Suppressor macrophage treated with lipopolysaccharide for 1 hour (primary cell): ENCODE measurements at regions not wholly inside any gene's neighbourhood (a gene's known extent, or its start where the extent isn't known, plus 50 kb on each side); places are given as distances from the start of the nearest gene placed in this dataset.

Experiments
- DNase-seq, 3 donors: peaks; one replicate each; pipeline ENCODE4 v3.0.0-alpha.2; 2020 to 2022

- DNase-seq: no peak
These were observed 129.0 kb downstream of the RFLNA start for GRCh38 chr12:124423761-124424515.

- DNase-seq: no peak
These were observed 128.0 kb downstream of the RFLNA start for GRCh38 chr12:124422570-124423523.

GRCh38 chr12:124422142-124422569 lies 127.3 kb downstream of the RFLNA start:
- DNase-seq: no peak

GRCh38 chr12:124420996-124421674 lies 126.2 kb downstream of the RFLNA start:
- no peak for DNase-seq

GRCh38 chr12:124420041-124420995 lies 125.4 kb downstream of the RFLNA start:
- no peak for DNase-seq

GRCh38 chr12:124419292-124420040 lies 124.6 kb downstream of the RFLNA start:
- DNase-seq: no peak

GRCh38 chr12:124418791-124419190 lies 123.9 kb downstream of the RFLNA start:
- DNase-seq: no peak

- DNase-seq: no peak
These were observed 123.3 kb downstream of the RFLNA start for GRCh38 chr12:124418156-124418555.

- DNase-seq: no peak
These were observed 121.9 kb downstream of the RFLNA start for GRCh38 chr12:124416516-124417395.

- no peak for DNase-seq
These were observed 120.2 kb downstream of the RFLNA start for GRCh38 chr12:124415064-124415463.

- no peak for DNase-seq
These were observed 119.0 kb downstream of the RFLNA start for GRCh38 chr12:124413915-124414314.

GRCh38 chr12:124413401-124413800 lies 118.5 kb downstream of the RFLNA start:
- no peak for DNase-seq

- no peak for DNase-seq
These were observed 117.7 kb downstream of the RFLNA start for GRCh38 chr12:124412646-124413015.

GRCh38 chr12:124411953-124412645 lies 117.2 kb downstream of the RFLNA start:
- no peak for DNase-seq

- DNase-seq: no peak
These were observed 116.5 kb downstream of the RFLNA start for GRCh38 chr12:124411281-124411878.

GRCh38 chr12:124410354-124411175 lies 115.7 kb downstream of the RFLNA start:
- no peak for DNase-seq

GRCh38 chr12:124408822-124409517 lies 114.1 kb downstream of the RFLNA start:
- DNase-seq: no peak

- DNase-seq: no peak
These were observed 112.2 kb downstream of the RFLNA start for GRCh38 chr12:124407074-124407473.
